ENCODE measurements at regions not wholly inside any gene's neighbourhood (a gene's known extent, or its start where the extent isn't known, plus 50 kb on each side); places are given as distances from the start of the nearest gene placed in this dataset.

DNA sequence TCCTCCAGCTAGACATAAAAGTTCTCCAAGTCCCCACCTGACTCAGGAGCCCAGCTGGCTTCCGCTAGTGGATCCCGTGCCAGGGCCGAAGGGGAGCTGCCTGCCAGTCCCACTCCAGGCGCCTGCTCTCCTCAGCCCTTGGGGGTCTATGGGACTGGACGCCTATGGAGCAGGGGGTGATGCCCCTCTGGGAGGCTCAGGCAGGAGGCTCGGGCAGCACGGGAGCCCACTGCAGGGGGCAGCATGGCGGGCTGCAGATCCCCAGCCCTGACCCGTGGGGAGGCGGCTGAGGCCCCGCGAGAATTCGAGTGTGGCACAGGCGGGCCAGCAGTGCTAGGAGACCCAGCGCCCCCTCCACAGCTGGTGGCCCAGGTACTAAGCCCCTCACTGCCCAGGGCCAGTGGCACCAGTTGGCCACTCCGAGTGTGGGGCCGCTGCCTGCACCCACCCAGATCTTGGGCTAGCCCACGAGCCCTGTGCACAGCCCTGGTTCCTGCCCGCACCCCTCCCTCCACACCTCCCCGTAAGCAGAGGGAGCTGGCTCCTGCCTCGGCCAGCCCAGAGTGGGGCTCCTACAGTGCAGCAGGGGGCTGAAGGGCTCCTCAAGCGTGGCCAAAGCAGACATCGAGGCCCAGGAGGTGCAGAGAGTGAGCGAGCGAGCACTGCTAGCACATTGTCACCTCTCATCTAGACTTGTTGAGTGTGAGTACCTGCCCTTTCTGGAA lies 221.3 kb upstream of the NSMCE3 start:
- TF ChIP-seq, protein P1, sequence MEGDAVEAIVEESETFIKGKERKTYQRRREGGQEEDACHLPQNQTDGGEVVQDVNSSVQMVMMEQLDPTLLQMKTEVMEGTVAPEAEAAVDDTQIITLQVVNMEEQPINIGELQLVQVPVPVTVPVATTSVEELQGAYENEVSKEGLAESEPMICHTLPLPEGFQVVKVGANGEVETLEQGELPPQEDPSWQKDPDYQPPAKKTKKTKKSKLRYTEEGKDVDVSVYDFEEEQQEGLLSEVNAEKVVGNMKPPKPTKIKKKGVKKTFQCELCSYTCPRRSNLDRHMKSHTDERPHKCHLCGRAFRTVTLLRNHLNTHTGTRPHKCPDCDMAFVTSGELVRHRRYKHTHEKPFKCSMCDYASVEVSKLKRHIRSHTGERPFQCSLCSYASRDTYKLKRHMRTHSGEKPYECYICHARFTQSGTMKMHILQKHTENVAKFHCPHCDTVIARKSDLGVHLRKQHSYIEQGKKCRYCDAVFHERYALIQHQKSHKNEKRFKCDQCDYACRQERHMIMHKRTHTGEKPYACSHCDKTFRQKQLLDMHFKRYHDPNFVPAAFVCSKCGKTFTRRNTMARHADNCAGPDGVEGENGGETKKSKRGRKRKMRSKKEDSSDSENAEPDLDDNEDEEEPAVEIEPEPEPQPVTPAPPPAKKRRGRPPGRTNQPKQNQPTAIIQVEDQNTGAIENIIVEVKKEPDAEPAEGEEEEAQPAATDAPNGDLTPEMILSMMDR (conservative IDR thresholded peaks at IDR 0.05; ENCODE audit: low read depth, low read length) = no peak
- TF ChIP-seq EZH2 (IDR thresholded peaks at IDR 0.05; ENCODE audit: borderline replicate concordance, low read depth, low read length, poor library complexity, severe bottlenecking) = no peak

Measured in A673 (cell line).